GM21367 (cell line): ENCODE measurements at regions not wholly inside any gene's neighbourhood (a gene's known extent, or its start where the extent isn't known, plus 50 kb on each side); places are given as distances from the start of the nearest gene placed in this dataset.
"Not testable (repeated sequence)": the region's sequence is repeated elsewhere in the genome, so short reads cannot be mapped to it uniquely, and the experiment has no call there.

Experiments used
- ATAC-seq: cut with Tn5 transposase; IDR thresholded peaks from one replicate; pipeline ENCODE4 v1.9.1; 2021; ENCODE audit not compliant: unreplicated experiment

- ATAC-seq, result no peak
These were observed 643.7 kb upstream of the ACO1 start for GRCh38 chr9:31740705-31741104.

- no peak for ATAC-seq
These were observed 639.9 kb upstream of the ACO1 start for GRCh38 chr9:31744589-31744988.

GRCh38 chr9:31745468-31745867, 639.0 kb upstream of the ACO1 start:
- ATAC-seq, result no peak

- ATAC-seq, result no peak
These were observed 638.6 kb upstream of the ACO1 start for GRCh38 chr9:31745886-31746285.

- no peak for ATAC-seq
These were observed 630.7 kb upstream of the ACO1 start for GRCh38 chr9:31753756-31754155.

GRCh38 chr9:31759703-31760102, 624.7 kb upstream of the ACO1 start:
- no peak for ATAC-seq

- ATAC-seq, result not testable (repeated sequence)
These were observed 610.4 kb upstream of the ACO1 start for GRCh38 chr9:31774021-31774420.

GRCh38 chr9:31774571-31774970, 609.9 kb upstream of the ACO1 start:
- ATAC-seq, result no peak

GRCh38 chr9:31776471-31776870, 608.0 kb upstream of the ACO1 start:
- no peak for ATAC-seq

- ATAC-seq, result no peak
These were observed 601.0 kb upstream of the ACO1 start for GRCh38 chr9:31783491-31783890.

- ATAC-seq, result no peak
These were observed 593.7 kb upstream of the ACO1 start for GRCh38 chr9:31790720-31791119.

GRCh38 chr9:31799953-31800609, 584.4 kb upstream of the ACO1 start:
- ATAC-seq, result no peak

- ATAC-seq, result no peak
These were observed 576.7 kb upstream of the ACO1 start for GRCh38 chr9:31807574-31808256.

GRCh38 chr9:31808766-31809165, 575.7 kb upstream of the ACO1 start:
- ATAC-seq, result no peak

- ATAC-seq, result no peak
These were observed 564.0 kb upstream of the ACO1 start for GRCh38 chr9:31820426-31820825.

GRCh38 chr9:31821583-31821982, 562.9 kb upstream of the ACO1 start:
- ATAC-seq, result no peak

- ATAC-seq, result no peak
These were observed 561.1 kb upstream of the ACO1 start for GRCh38 chr9:31823365-31823764.

GRCh38 chr9:31824860-31825259, 559.6 kb upstream of the ACO1 start:
- ATAC-seq, result no peak

- no peak for ATAC-seq
These were observed 547.2 kb upstream of the ACO1 start for GRCh38 chr9:31837211-31837610.

- ATAC-seq, result no peak
These were observed 545.2 kb upstream of the ACO1 start for GRCh38 chr9:31839273-31839672.

GRCh38 chr9:31840702-31841101, 543.7 kb upstream of the ACO1 start:
- ATAC-seq, result no peak

- no peak for ATAC-seq
These were observed 536.5 kb upstream of the ACO1 start for GRCh38 chr9:31847963-31848362.
